ENCODE measurements at regions not wholly inside any gene's neighbourhood (a gene's known extent, or its start where the extent isn't known, plus 50 kb on each side); places are given as distances from the start of the nearest gene placed in this dataset.

DNA sequence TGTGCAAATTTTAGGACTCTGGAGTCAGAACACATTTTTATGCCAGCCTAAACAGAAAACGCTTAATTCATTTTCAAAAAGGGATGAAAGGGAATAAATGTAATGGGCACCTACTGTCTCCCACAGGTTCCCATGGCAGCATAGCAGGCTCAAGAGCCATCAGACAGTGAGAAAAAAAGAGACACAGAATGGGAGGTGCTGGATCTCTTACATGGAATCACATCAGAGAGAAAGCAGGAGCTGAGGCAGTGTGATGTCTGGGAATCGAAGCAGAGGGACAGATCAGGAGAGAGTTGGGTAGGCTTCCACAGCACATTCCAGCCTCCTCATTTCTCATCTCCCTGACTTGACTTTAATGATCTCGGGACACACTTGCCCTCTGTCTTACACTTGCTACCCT, 684.3 kb downstream of the KCNJ3 start:
- DNase-seq (no peak), ATAC-seq (no peak)
- no peak overlapping the region for H3K27ac ChIP-seq
- H3K36me3 ChIP-seq = no peaks in the 10 kb centered on the region
- H3K4me3 ChIP-seq = no peak overlapping the region
- no peaks in the 10 kb centered on the region for H3K4me1 ChIP-seq
- no peaks in the 10 kb centered on the region for H3K9me3 ChIP-seq
- H3K27me3 ChIP-seq = no peaks in the 10 kb centered on the region
- intact Hi-C loops (cut with DNase I) = loop anchor here in 3 of 10 donors (5.0 to 10.0 kb wide), 3 partner anchors 1210 to 1805 kb away; no protein-coding TSS in a partner anchor
- TF ChIP-seq, protein P1, sequence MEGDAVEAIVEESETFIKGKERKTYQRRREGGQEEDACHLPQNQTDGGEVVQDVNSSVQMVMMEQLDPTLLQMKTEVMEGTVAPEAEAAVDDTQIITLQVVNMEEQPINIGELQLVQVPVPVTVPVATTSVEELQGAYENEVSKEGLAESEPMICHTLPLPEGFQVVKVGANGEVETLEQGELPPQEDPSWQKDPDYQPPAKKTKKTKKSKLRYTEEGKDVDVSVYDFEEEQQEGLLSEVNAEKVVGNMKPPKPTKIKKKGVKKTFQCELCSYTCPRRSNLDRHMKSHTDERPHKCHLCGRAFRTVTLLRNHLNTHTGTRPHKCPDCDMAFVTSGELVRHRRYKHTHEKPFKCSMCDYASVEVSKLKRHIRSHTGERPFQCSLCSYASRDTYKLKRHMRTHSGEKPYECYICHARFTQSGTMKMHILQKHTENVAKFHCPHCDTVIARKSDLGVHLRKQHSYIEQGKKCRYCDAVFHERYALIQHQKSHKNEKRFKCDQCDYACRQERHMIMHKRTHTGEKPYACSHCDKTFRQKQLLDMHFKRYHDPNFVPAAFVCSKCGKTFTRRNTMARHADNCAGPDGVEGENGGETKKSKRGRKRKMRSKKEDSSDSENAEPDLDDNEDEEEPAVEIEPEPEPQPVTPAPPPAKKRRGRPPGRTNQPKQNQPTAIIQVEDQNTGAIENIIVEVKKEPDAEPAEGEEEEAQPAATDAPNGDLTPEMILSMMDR (IDR thresholded peaks at IDR 0.05) = no peak
- TF ChIP-seq POLR2A (IDR thresholded peaks at IDR 0.05) = no peak
- 67 to 73% (median 71%) methylated on average over 3 of the region's 3 CpGs for WGBS, 4 donors

- WGBS, 4 donors = 26 to 39% (median 32%) methylated on average over 1 of the region's 1 CpG
These were observed 682.9 kb downstream of the KCNJ3 start for GRCh38 chr2:155381436-155381835.

GRCh38 chr2:155379494-155379893, 681.0 kb downstream of the KCNJ3 start:
- no peak overlapping the region for H3K27ac ChIP-seq
- H3K36me3 ChIP-seq = no peaks in the 10 kb centered on the region
- no peak for DNase-seq
- no peak overlapping the region for H3K4me3 ChIP-seq
- H3K27me3 ChIP-seq = no peaks in the 10 kb centered on the region
- no peaks in the 10 kb centered on the region for H3K4me1 ChIP-seq
- ATAC-seq = no peak
- no peak for TF ChIP-seq POLR2A (IDR thresholded peaks at IDR 0.05)
- TF ChIP-seq, protein P1 (IDR thresholded peaks at IDR 0.05) = no peak
- 40 to 46% (median 43%) methylated on average over 2 of the region's 2 CpGs for WGBS, 4 donors
- no peaks in the 10 kb centered on the region for H3K9me3 ChIP-seq
- intact Hi-C loops (cut with DNase I) = loop anchor here in 8 of 10 donors (5.0 to 10.0 kb wide), 6 partner anchors 1208 to 1815 kb away; no protein-coding TSS in a partner anchor

More at GRCh38 chr2:155381436-155381835, 682.9 kb downstream of the KCNJ3 start:
- intact Hi-C loops (cut with DNase I) = loop anchor here in 3 of 10 donors (5.0 to 10.0 kb wide), 3 partner anchors 1211 to 1806 kb away; no protein-coding TSS in a partner anchor
- TF ChIP-seq POLR2A (IDR thresholded peaks at IDR 0.05) = no peak
- TF ChIP-seq, protein P1 (IDR thresholded peaks at IDR 0.05) = no peak
- no peak overlapping the region for H3K4me3 ChIP-seq
- no peaks in the 10 kb centered on the region for H3K4me1 ChIP-seq
- DNase-seq (no peak), ATAC-seq (no peak)
- H3K36me3 ChIP-seq = no peaks in the 10 kb centered on the region
- no peaks in the 10 kb centered on the region for H3K27me3 ChIP-seq
- no peak overlapping the region for H3K27ac ChIP-seq
- no peaks in the 10 kb centered on the region for H3K9me3 ChIP-seq

DNA sequence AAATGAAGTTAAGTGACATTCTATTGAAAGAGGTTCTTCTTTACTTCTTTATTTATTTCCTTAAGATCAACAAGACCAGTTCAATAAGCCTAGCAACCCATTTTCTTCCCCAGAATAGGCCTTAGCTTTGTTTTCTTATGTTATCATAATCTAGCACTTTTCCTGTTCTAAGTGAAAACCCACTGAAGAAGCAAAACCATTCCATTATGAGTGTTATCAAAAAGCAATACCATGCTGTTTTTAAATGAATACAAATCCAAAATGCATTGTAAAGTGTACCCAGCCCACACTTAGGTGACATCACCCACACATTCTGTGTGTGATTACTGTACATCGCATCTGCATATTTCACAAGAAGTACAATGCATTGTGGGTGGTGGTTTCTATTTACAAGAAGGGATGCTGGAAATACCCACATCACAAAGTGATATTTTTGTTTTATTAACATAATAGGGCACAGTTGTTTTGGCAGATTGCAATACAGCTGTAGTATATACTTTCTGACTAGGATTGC, 679.5 kb downstream of the KCNJ3 start:
- ATAC-seq = no peak

More for the DNA sequence above, 679.5 kb downstream of the KCNJ3 start:
- Histone ChIP-seq H3K4me1 (no peaks in the 10 kb centered on the region), H3K9me3 (no peaks in the 10 kb centered on the region), H3K27me3 (peaks cover 0 to 4% (median 0%) of the 10 kb centered on the region in 9 donors), H3K4me3 (no peak overlapping the region), H3K36me3 (no peaks in the 10 kb centered on the region), H3K27ac (no peak overlapping the region)
- no peak for DNase-seq
- intact Hi-C loops (cut with DNase I) = loop anchor here in 8 of 10 donors (5.0 to 10.0 kb wide), 6 partner anchors 1209 to 1817 kb away; no protein-coding TSS in a partner anchor
- WGBS, 4 donors = 58 to 76% (median 65%) methylated on average over 1 of the region's 1 CpG
- TF ChIP-seq, protein P1 (IDR thresholded peaks at IDR 0.05) = no peak
- TF ChIP-seq POLR2A (IDR thresholded peaks at IDR 0.05) = no peak

All from heart left ventricle (tissue), 16 donors.